OCI-LY3 (cell line): ENCODE measurements at regions not wholly inside any gene's neighbourhood (a gene's known extent, or its start where the extent isn't known, plus 50 kb on each side); places are given as distances from the start of the nearest gene placed in this dataset.

Experiments
- EZH2phosphoT487 ChIP-seq: fragments of 200-600 bp; shearing (Covaris generic); IDR thresholded peaks from 2 replicates; pipeline ENCODE4 v1.6.1; 2018; ENCODE audit warnings: antibody characterized with exemption, mixed run types, low read depth
- TF ChIP-seq, protein P1 (sequence below): fragments of 200-600, 300-600 bp; sonication (generic); IDR thresholded peaks from 2 replicates; pipeline ENCODE4 v1.5.1; 2014; ENCODE audit warnings: antibody characterized with exemption, low read length, low read depth

DNA sequence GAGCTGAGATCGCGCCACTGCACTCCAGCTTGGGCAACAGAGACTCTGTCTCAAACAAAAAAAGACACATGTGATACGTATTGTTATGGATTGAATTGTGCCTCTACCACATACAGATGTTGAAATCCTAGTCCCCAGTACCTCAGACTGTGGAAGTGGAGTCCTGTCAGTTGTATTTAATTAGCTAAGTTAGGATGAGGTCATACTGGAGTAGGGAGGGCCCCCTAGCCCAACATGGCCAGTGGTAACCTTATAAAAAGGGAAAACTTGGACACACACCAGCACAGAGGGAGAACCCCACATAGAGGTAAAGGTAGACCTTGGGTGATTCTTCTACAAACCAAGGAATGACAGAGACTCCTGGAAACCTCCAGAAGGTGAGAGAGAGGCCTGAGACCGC lies 119.8 kb downstream of the GADD45G start:
- TF ChIP-seq, protein P1, sequence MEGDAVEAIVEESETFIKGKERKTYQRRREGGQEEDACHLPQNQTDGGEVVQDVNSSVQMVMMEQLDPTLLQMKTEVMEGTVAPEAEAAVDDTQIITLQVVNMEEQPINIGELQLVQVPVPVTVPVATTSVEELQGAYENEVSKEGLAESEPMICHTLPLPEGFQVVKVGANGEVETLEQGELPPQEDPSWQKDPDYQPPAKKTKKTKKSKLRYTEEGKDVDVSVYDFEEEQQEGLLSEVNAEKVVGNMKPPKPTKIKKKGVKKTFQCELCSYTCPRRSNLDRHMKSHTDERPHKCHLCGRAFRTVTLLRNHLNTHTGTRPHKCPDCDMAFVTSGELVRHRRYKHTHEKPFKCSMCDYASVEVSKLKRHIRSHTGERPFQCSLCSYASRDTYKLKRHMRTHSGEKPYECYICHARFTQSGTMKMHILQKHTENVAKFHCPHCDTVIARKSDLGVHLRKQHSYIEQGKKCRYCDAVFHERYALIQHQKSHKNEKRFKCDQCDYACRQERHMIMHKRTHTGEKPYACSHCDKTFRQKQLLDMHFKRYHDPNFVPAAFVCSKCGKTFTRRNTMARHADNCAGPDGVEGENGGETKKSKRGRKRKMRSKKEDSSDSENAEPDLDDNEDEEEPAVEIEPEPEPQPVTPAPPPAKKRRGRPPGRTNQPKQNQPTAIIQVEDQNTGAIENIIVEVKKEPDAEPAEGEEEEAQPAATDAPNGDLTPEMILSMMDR, result no peak
- TF ChIP-seq EZH2phosphoT487, result no peak
